ENCODE measurements at regions not wholly inside any gene's neighbourhood (a gene's known extent, or its start where the extent isn't known, plus 50 kb on each side); places are given as distances from the start of the nearest gene placed in this dataset.
"Not testable (repeated sequence)": the region's sequence is repeated elsewhere in the genome, so short reads cannot be mapped to it uniquely, and the experiment has no call there.

DNA sequence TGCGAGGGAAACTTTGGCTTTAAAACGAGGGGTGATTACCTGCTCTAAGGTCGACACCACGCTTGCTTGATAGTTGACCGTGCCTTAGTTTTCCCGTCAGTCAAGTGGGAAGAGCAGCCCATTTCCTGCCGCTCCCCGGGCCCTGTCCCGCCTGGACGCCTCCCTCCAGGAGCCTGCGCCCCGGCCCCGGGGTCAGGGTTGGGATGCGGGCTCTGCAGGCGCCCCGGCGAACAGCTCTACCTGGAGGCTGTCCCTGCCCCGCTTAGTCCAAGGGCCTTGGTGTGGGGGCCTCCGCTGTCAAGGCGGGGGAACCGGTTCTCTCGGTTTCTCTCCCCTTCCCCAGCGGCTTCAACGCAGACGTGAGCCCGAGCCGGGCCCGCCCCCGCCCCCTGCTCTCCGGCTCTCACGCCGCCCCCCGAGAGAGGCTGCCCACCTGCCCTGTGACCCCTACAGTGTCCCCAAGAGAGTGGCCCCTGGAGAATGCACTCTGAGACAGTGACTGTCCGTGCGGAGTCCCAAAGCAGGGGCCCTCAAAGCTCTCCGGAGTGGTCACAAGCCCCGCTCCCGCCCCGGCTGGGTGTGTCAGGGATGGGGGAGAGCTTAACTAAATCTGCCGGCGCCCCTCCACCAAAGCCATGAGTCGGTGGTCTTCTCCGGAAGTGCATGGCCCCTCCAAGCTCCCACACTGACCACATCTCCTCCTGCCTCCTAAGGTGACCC is 117.4 kb upstream of the SMURF2 start:
- Histone ChIP-seq H3K27me3 (ENCODE audit: insufficient read depth, low read length) (peaks cover 14% of the 10 kb centered on the region), H3K79me1 (ENCODE audit: low read length) (peaks cover 32% of the 10 kb centered on the region), H4K12ac (ENCODE audit: low read depth, low read length) (peak overlapping the region; percentile 44), H2AFZ (ENCODE audit: insufficient read depth, low read length, poor library complexity) (peak overlapping the region; percentile 30), H3K4me2 (ENCODE audit: low read length) (peak overlapping the region; percentile 100), H3K4me3 (ENCODE audit: low read depth, low read length) (peak overlapping the region; percentile 74), H3K9ac (ENCODE audit: low read length) (peak overlapping the region; percentile 19), H2BK12ac (ENCODE audit: low read length) (no peak overlapping the region), H3K9me3 (ENCODE audit: insufficient read depth, low read depth, low read length) (peaks cover 7% of the 10 kb centered on the region), H3K4me1 (ENCODE audit: control insufficient read depth in 1 of 2, insufficient read depth in 2 of 2, low read length in 2 of 2) (peaks cover 27 to 38% of the 10 kb centered on the region in 2 experiments), H3K4ac (ENCODE audit: low read depth, low read length) (no peak overlapping the region), H4K8ac (ENCODE audit: low read depth, low read length) (peak overlapping the region; percentile 36), H3K23ac (ENCODE audit: low read length) (no peak overlapping the region), H3K14ac (ENCODE audit: low read length) (peak overlapping the region; percentile 62), H2BK120ac (ENCODE audit: insufficient read depth, low read length, poor library complexity) (peak overlapping the region; percentile 41), H4K91ac (ENCODE audit: low read depth, low read length) (peak overlapping the region; percentile 74), H3K27ac (ENCODE audit: low read depth, low read length) (peak overlapping the region; percentile 68), H3K79me2 (ENCODE audit: control insufficient read depth, insufficient read depth, low read length, poor library complexity) (peaks cover 9% of the 10 kb centered on the region), H2BK5ac (ENCODE audit: low read depth, low read length, poor library complexity) (peak overlapping the region; percentile 45), H2AK5ac (ENCODE audit: low read length) (peak overlapping the region; percentile 52), H3K18ac (ENCODE audit: low read length) (peak overlapping the region; percentile 79), H3K36me3 (ENCODE audit: control insufficient read depth in 1 of 2, insufficient read depth in 2 of 2, low read length in 2 of 2) (peaks cover 0 to 6% of the 10 kb centered on the region in 2 experiments)
- WGBS (ENCODE audit: extremely low coverage, insufficient coverage, insufficient read length): no CpG with 5 or more reads among the region's 43 CpGs
- DNase-seq: peak; percentile 92 to 94

DNA sequence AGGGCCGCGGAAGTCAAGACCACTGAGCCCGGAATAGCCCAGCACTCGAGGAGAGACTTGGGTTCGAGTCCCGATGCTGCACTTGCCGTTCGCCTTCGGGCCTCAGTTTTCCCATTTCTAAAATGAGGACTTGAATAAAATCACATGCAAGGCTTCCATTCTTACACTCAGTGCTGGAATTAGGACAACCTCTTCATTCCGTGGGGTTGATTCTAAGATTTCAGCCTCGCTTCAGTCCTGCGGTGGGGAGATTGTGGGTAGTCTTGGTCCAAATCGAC is 116.9 kb upstream of the SMURF2 start:
- H3K14ac ChIP-seq (ENCODE audit: low read length): peak overlapping the region; percentile 12
- DNase-seq; H4K12ac ChIP-seq (ENCODE audit: low read depth, low read length); H3K36me3 ChIP-seq (ENCODE audit: control insufficient read depth in 1 of 2, insufficient read depth in 2 of 2, low read length in 2 of 2); H2BK5ac ChIP-seq (ENCODE audit: low read depth, low read length, poor library complexity); H3K9ac ChIP-seq (ENCODE audit: low read length); H2BK12ac ChIP-seq (ENCODE audit: low read length); H2BK120ac ChIP-seq (ENCODE audit: insufficient read depth, low read length, poor library complexity); H3K79me2 ChIP-seq (ENCODE audit: control insufficient read depth, insufficient read depth, low read length, poor library complexity); H4K8ac ChIP-seq (ENCODE audit: low read depth, low read length); H3K9me3 ChIP-seq (ENCODE audit: insufficient read depth, low read depth, low read length); H3K4ac ChIP-seq (ENCODE audit: low read depth, low read length); H3K27ac ChIP-seq (ENCODE audit: low read depth, low read length); H3K23ac ChIP-seq (ENCODE audit: low read length); H2AK5ac ChIP-seq (ENCODE audit: low read length); H2AFZ ChIP-seq (ENCODE audit: insufficient read depth, low read length, poor library complexity): not testable (repeated sequence)
- H3K18ac ChIP-seq (ENCODE audit: low read length): peak overlapping the region; percentile 3
- H3K27me3 ChIP-seq (ENCODE audit: insufficient read depth, low read length): peaks cover 14% of the 10 kb centered on the region
- H3K4me3 ChIP-seq (ENCODE audit: low read depth, low read length): peak overlapping the region; percentile 61
- H3K79me1 ChIP-seq (ENCODE audit: low read length): peaks cover 34% of the 10 kb centered on the region
- WGBS (ENCODE audit: extremely low coverage, insufficient coverage, insufficient read length): no CpG with 5 or more reads among the region's 13 CpGs
- peaks cover 27 to 43% of the 10 kb centered on the region in 2 experiments for H3K4me1 ChIP-seq (ENCODE audit: control insufficient read depth in 1 of 2, insufficient read depth in 2 of 2, low read length in 2 of 2)
- peak overlapping the region; percentile 100 for H3K4me2 ChIP-seq (ENCODE audit: low read length)
- H4K91ac ChIP-seq (ENCODE audit: low read depth, low read length): peak overlapping the region; percentile 48

DNA sequence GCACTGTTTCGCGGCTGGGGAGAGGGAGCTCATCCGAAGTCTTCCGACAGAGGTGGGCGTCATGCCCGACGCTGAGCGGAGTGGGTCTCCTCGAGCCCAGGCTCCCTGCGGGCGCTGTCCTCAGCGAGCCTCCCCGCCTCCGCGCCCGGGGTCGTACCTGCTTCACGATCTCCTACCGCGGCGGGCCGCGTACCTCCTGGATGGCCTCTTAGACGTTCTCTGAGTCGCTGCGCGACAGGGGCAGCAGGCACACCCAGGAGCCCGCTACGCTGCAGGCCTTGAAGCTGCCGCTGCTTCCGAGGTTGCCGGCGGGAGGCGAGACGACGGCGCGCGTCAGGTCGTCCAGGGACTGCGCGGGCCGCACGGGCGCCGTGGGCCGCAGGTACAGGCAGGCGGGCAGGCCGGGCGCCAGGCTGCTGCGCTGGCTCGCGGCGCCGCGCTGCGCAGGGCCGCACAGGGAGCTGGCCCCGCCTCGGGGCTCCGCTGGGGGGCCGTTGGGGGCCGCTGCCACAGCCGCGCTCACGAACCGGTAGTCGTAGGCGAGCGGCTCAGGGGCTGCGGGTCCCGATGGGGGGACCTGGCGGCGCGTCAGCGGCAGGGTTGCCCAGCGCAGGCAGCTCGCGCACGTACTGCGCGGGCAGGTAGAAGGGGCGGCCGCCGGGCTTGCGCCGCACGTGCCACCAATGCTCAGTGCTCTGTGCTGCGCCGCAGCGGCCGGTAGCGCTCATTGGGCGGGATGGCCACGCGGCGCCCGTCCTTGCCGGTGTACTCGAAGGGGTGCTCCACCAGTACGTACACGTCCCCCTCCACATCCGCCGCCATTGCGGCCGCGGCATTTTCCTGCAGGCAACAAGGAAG is 116.4 kb upstream of the SMURF2 start:
- peaks cover 32 to 49% of the 10 kb centered on the region in 2 experiments for H3K4me1 ChIP-seq (ENCODE audit: control insufficient read depth in 1 of 2, insufficient read depth in 2 of 2, low read length in 2 of 2)

DNA sequence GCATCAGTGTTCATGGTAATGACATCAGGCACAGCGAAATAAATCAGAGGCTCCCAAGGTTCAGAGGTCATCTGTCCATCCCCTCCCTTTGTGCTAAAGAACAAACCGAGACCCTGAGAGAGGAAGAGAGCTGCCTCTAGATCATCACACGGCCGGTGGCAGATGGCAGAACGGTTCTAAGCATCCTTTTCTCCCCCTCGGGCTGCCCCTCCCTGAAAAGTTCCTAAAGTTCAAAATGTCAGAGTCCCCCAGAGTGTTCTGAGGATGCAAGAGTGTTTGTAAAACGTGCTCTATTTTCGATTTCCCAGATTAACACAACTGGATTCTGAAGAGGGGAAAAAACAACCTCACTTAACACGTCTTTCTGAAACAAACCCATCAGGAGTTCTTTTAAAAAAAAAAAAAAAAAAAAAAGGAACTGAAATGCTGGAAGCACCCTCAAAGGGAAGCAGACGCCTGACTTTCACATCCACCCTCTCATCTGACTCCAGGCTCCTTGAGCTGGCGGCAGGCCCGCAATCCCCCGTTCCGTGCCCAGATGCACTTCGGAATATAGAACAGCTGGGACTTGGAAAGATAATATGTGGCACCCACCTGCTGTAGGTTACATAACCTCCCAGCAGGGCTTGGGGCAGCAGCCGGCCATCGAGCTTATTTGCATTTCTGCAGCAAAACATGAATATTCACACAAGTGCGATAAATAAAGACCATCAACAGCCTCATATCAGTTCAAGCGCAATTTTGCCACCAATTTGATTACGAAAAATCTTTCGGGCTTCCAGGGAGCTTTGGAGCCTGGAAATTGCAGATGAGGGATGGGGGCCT is 115.5 kb upstream of the SMURF2 start:
- Histone ChIP-seq H3K4me2 (ENCODE audit: low read length) (peak overlapping the region; percentile 100), H3K27ac (ENCODE audit: low read depth, low read length) (no peak overlapping the region), H3K14ac (ENCODE audit: low read length) (no peak overlapping the region), H3K4ac (ENCODE audit: low read depth, low read length) (no peak overlapping the region), H4K8ac (ENCODE audit: low read depth, low read length) (no peak overlapping the region), H3K23ac (ENCODE audit: low read length) (no peak overlapping the region), H2AFZ (ENCODE audit: insufficient read depth, low read length, poor library complexity) (peak overlapping the region; percentile 30), H4K91ac (ENCODE audit: low read depth, low read length) (no peak overlapping the region), H3K9me3 (ENCODE audit: insufficient read depth, low read depth, low read length) (peaks cover 7% of the 10 kb centered on the region), H2BK12ac (ENCODE audit: low read length) (no peak overlapping the region), H4K12ac (ENCODE audit: low read depth, low read length) (no peak overlapping the region), H3K27me3 (ENCODE audit: insufficient read depth, low read length) (peaks cover 14% of the 10 kb centered on the region), H3K36me3 (ENCODE audit: control insufficient read depth in 1 of 2, insufficient read depth in 2 of 2, low read length in 2 of 2) (peaks cover 0 to 2% of the 10 kb centered on the region in 2 experiments), H2BK5ac (ENCODE audit: low read depth, low read length, poor library complexity) (no peak overlapping the region), H3K79me1 (ENCODE audit: low read length) (peaks cover 38% of the 10 kb centered on the region), H3K79me2 (ENCODE audit: control insufficient read depth, insufficient read depth, low read length, poor library complexity) (peaks cover 11% of the 10 kb centered on the region), H3K9ac (ENCODE audit: low read length) (no peak overlapping the region), H3K18ac (ENCODE audit: low read length) (no peak overlapping the region), H2AK5ac (ENCODE audit: low read length) (no peak overlapping the region), H3K4me1 (ENCODE audit: control insufficient read depth in 1 of 2, insufficient read depth in 2 of 2, low read length in 2 of 2) (peaks cover 33 to 51% of the 10 kb centered on the region in 2 experiments), H3K4me3 (ENCODE audit: low read depth, low read length) (peak overlapping the region; percentile 61), H2BK120ac (ENCODE audit: insufficient read depth, low read length, poor library complexity) (no peak overlapping the region)
- peak in 1 of 2 donors; percentile 32 for DNase-seq
- WGBS (ENCODE audit: extremely low coverage, insufficient coverage, insufficient read length): no CpG with 5 or more reads among the region's 21 CpGs

More for the DNA sequence above, 116.4 kb upstream of the SMURF2 start:
- Histone ChIP-seq H3K14ac (ENCODE audit: low read length) (peak overlapping the region; percentile 21), H4K12ac (ENCODE audit: low read depth, low read length) (peak overlapping the region; percentile 12), H4K91ac (ENCODE audit: low read depth, low read length) (peak overlapping the region; percentile 48), H3K27me3 (ENCODE audit: insufficient read depth, low read length) (peaks cover 14% of the 10 kb centered on the region), H2BK12ac (ENCODE audit: low read length) (no peak overlapping the region), H3K9ac (ENCODE audit: low read length) (no peak overlapping the region), H3K9me3 (ENCODE audit: insufficient read depth, low read depth, low read length) (peaks cover 7% of the 10 kb centered on the region), H3K79me1 (ENCODE audit: low read length) (peaks cover 38% of the 10 kb centered on the region), H4K8ac (ENCODE audit: low read depth, low read length) (peak overlapping the region; percentile 67), H3K23ac (ENCODE audit: low read length) (no peak overlapping the region), H2AK5ac (ENCODE audit: low read length) (no peak overlapping the region), H3K4me3 (ENCODE audit: low read depth, low read length) (peak overlapping the region; percentile 61), H3K4me2 (ENCODE audit: low read length) (peak overlapping the region; percentile 100), H3K36me3 (ENCODE audit: control insufficient read depth in 1 of 2, insufficient read depth in 2 of 2, low read length in 2 of 2) (peaks cover 0 to 2% of the 10 kb centered on the region in 2 experiments), H3K27ac (ENCODE audit: low read depth, low read length) (no peak overlapping the region), H3K79me2 (ENCODE audit: control insufficient read depth, insufficient read depth, low read length, poor library complexity) (peaks cover 11% of the 10 kb centered on the region), H2BK5ac (ENCODE audit: low read depth, low read length, poor library complexity) (no peak overlapping the region), H3K4ac (ENCODE audit: low read depth, low read length) (no peak overlapping the region), H3K18ac (ENCODE audit: low read length) (peak overlapping the region; percentile 74), H2AFZ (ENCODE audit: insufficient read depth, low read length, poor library complexity) (peak overlapping the region; percentile 30), H2BK120ac (ENCODE audit: insufficient read depth, low read length, poor library complexity) (no peak overlapping the region)
- peak; percentile 54 to 59 for DNase-seq
- WGBS (ENCODE audit: extremely low coverage, insufficient coverage, insufficient read length): no CpG with 5 or more reads among the region's 107 CpGs

Measured in trophoblast cell (in vitro differentiated cells and primary cell).